Neuron (in vitro differentiated cells): ENCODE measurements at regions not wholly inside any gene's neighbourhood (a gene's known extent, or its start where the extent isn't known, plus 50 kb on each side); places are given as distances from the start of the nearest gene placed in this dataset.

Source experiments
- H2AFZ ChIP-seq: one replicate; pipeline ENCODE4 v1.6.1; 2013; ENCODE audit warnings: low read depth, mild to moderate bottlenecking, inconsistent platforms, low read length, moderate library complexity
- H3K27me3 ChIP-seq: one replicate; pipeline ENCODE4 v1.6.1; 2013; ENCODE audit warnings: low read length; ENCODE audit not compliant: insufficient read depth
- H3K36me3 ChIP-seq: one replicate; pipeline ENCODE4 v1.6.1; 2013; ENCODE audit warnings: low read length; ENCODE audit not compliant: insufficient read depth
- H3K4me1 ChIP-seq: one replicate; pipeline ENCODE4 v1.6.1; 2013; ENCODE audit warnings: low read length; ENCODE audit not compliant: insufficient read depth
- H3K4me3 ChIP-seq: 2 replicates; pipeline ENCODE4 v1.5.1; 2013; ENCODE audit warnings: mild to moderate bottlenecking, low read length, moderate library complexity
- H3K9me3 ChIP-seq: one replicate; pipeline ENCODE4 v1.6.1; 2013; ENCODE audit warnings: low read length

- Histone ChIP-seq H3K27me3 (no peaks in the 10 kb centered on the region), H3K9me3 (no peaks in the 10 kb centered on the region), H3K36me3 (no peaks in the 10 kb centered on the region), H3K4me3 (no peak overlapping the region), H3K4me1 (no peaks in the 10 kb centered on the region), H2AFZ (no peak overlapping the region)
Measured at GRCh38 chr1:90650401-90650800, 66.7 kb downstream of the BARHL2 start.

- Histone ChIP-seq H3K9me3 (no peaks in the 10 kb centered on the region), H3K36me3 (no peaks in the 10 kb centered on the region), H3K27me3 (no peaks in the 10 kb centered on the region), H3K4me1 (no peaks in the 10 kb centered on the region), H3K4me3 (no peak overlapping the region), H2AFZ (no peak overlapping the region)
Measured at GRCh38 chr1:90640325-90640724, 76.8 kb downstream of the BARHL2 start.

- no peaks in the 10 kb centered on the region for H3K9me3 ChIP-seq
- no peaks in the 10 kb centered on the region for H3K36me3 ChIP-seq
- no peak overlapping the region for H3K4me3 ChIP-seq
- H3K4me1 ChIP-seq, result no peaks in the 10 kb centered on the region
- no peak overlapping the region for H2AFZ ChIP-seq
- no peaks in the 10 kb centered on the region for H3K27me3 ChIP-seq
Measured at GRCh38 chr1:90622666-90623065, 94.4 kb downstream of the BARHL2 start.

- Histone ChIP-seq H3K4me1 (no peaks in the 10 kb centered on the region), H3K9me3 (no peaks in the 10 kb centered on the region), H3K36me3 (no peaks in the 10 kb centered on the region), H3K27me3 (no peaks in the 10 kb centered on the region), H2AFZ (no peak overlapping the region), H3K4me3 (no peak overlapping the region)
Measured at GRCh38 chr1:90621986-90622385, 95.1 kb downstream of the BARHL2 start.

GRCh38 chr1:90616395-90616794 lies 100.7 kb downstream of the BARHL2 start:
- Histone ChIP-seq H3K4me3 (no peak overlapping the region), H3K9me3 (no peaks in the 10 kb centered on the region), H3K36me3 (no peaks in the 10 kb centered on the region), H2AFZ (no peak overlapping the region), H3K27me3 (no peaks in the 10 kb centered on the region), H3K4me1 (no peaks in the 10 kb centered on the region)

- H3K4me3 ChIP-seq, result no peak overlapping the region
- no peaks in the 10 kb centered on the region for H3K4me1 ChIP-seq
- no peaks in the 10 kb centered on the region for H3K36me3 ChIP-seq
- H3K9me3 ChIP-seq, result no peaks in the 10 kb centered on the region
- H3K27me3 ChIP-seq, result no peaks in the 10 kb centered on the region
- no peak overlapping the region for H2AFZ ChIP-seq
Measured at GRCh38 chr1:90614872-90615271, 102.2 kb downstream of the BARHL2 start.

- Histone ChIP-seq H3K36me3 (no peaks in the 10 kb centered on the region), H3K27me3 (no peaks in the 10 kb centered on the region), H2AFZ (no peak overlapping the region)
Measured at GRCh38 chr1:90613371-90613770, 103.7 kb downstream of the BARHL2 start.

GRCh38 chr1:90612033-90612432 lies 105.1 kb downstream of the BARHL2 start:
- Histone ChIP-seq H3K4me1 (no peaks in the 10 kb centered on the region), H3K9me3 (no peaks in the 10 kb centered on the region), H3K36me3 (no peaks in the 10 kb centered on the region), H3K27me3 (no peaks in the 10 kb centered on the region), H2AFZ (no peak overlapping the region), H3K4me3 (no peak overlapping the region)

More at GRCh38 chr1:90613371-90613770, 103.7 kb downstream of the BARHL2 start:
- H3K4me3 ChIP-seq, result no peak overlapping the region
- H3K9me3 ChIP-seq, result no peaks in the 10 kb centered on the region
- H3K4me1 ChIP-seq, result no peaks in the 10 kb centered on the region

GRCh38 chr1:90607736-90608135 lies 109.4 kb downstream of the BARHL2 start:
- Histone ChIP-seq H3K4me3 (no peak overlapping the region), H3K4me1 (no peaks in the 10 kb centered on the region), H3K36me3 (no peaks in the 10 kb centered on the region), H3K27me3 (no peaks in the 10 kb centered on the region), H2AFZ (no peak overlapping the region), H3K9me3 (no peaks in the 10 kb centered on the region)

GRCh38 chr1:90605070-90605469 lies 112.0 kb downstream of the BARHL2 start:
- Histone ChIP-seq H3K4me3 (no peak overlapping the region), H3K4me1 (no peaks in the 10 kb centered on the region), H2AFZ (no peak overlapping the region), H3K27me3 (no peaks in the 10 kb centered on the region), H3K9me3 (no peaks in the 10 kb centered on the region), H3K36me3 (no peaks in the 10 kb centered on the region)

- Histone ChIP-seq H3K4me3 (no peak overlapping the region), H3K27me3 (no peaks in the 10 kb centered on the region), H3K9me3 (no peaks in the 10 kb centered on the region), H2AFZ (no peak overlapping the region), H3K4me1 (no peaks in the 10 kb centered on the region), H3K36me3 (no peaks in the 10 kb centered on the region)
Measured at GRCh38 chr1:90593312-90593711, 123.8 kb downstream of the BARHL2 start.

- no peaks in the 10 kb centered on the region for H3K27me3 ChIP-seq
- no peak overlapping the region for H2AFZ ChIP-seq
- H3K4me3 ChIP-seq, result no peak overlapping the region
- H3K9me3 ChIP-seq, result no peaks in the 10 kb centered on the region
- no peaks in the 10 kb centered on the region for H3K36me3 ChIP-seq
- no peaks in the 10 kb centered on the region for H3K4me1 ChIP-seq
Measured at GRCh38 chr1:90591970-90592356, 125.1 kb downstream of the BARHL2 start.

- Histone ChIP-seq H3K36me3 (no peaks in the 10 kb centered on the region), H3K4me3 (no peak overlapping the region), H3K27me3 (no peaks in the 10 kb centered on the region), H3K4me1 (no peaks in the 10 kb centered on the region), H2AFZ (no peak overlapping the region), H3K9me3 (no peaks in the 10 kb centered on the region)
Measured at GRCh38 chr1:90591355-90591969, 125.6 kb downstream of the BARHL2 start.

- H3K9me3 ChIP-seq, result no peaks in the 10 kb centered on the region
- H3K4me3 ChIP-seq, result no peak overlapping the region
- no peaks in the 10 kb centered on the region for H3K27me3 ChIP-seq
- peaks cover 1% of the 10 kb centered on the region for H3K4me1 ChIP-seq
- H2AFZ ChIP-seq, result no peak overlapping the region
- no peaks in the 10 kb centered on the region for H3K36me3 ChIP-seq
Measured at GRCh38 chr1:90580176-90580575, 136.9 kb downstream of the BARHL2 start.
